AG08396 (cell line): ENCODE measurements at regions not wholly inside any gene's neighbourhood (a gene's known extent, or its start where the extent isn't known, plus 50 kb on each side); places are given as distances from the start of the nearest gene placed in this dataset.
A peak's percentile ranks its signal among the peaks of the same experiment; 100 is the strongest.

Experiments
- DNase-seq: peaks from one replicate; pipeline ENCODE4 v3.0.0; 2012; ENCODE audit warnings: low spot score, mixed read lengths

- no peak for DNase-seq
Observed at GRCh38 chr16:73151941-73152340, 104.0 kb upstream of the ZFHX3 start.

- no peak for DNase-seq
Observed at GRCh38 chr16:73151225-73151624, 103.3 kb upstream of the ZFHX3 start.

- no peak for DNase-seq
Observed at GRCh38 chr16:73150786-73151185, 102.9 kb upstream of the ZFHX3 start.

- no peak for DNase-seq
Observed at GRCh38 chr16:73149334-73149733, 101.4 kb upstream of the ZFHX3 start.

- no peak for DNase-seq
Observed at GRCh38 chr16:73147958-73148357, 100.0 kb upstream of the ZFHX3 start.

GRCh38 chr16:73145166-73145880 is 97.4 kb upstream of the ZFHX3 start:
- no peak for DNase-seq

GRCh38 chr16:73143576-73144422 is 95.9 kb upstream of the ZFHX3 start:
- no peak for DNase-seq

- DNase-seq = no peak
Observed at GRCh38 chr16:73143002-73143401, 95.1 kb upstream of the ZFHX3 start.

GRCh38 chr16:73142053-73142854 is 94.3 kb upstream of the ZFHX3 start:
- DNase-seq = no peak

GRCh38 chr16:73140929-73141328 is 93.0 kb upstream of the ZFHX3 start:
- no peak for DNase-seq

GRCh38 chr16:73131156-73131862 is 83.4 kb upstream of the ZFHX3 start:
- no peak for DNase-seq

- no peak for DNase-seq
Observed at GRCh38 chr16:73129455-73129854, 81.5 kb upstream of the ZFHX3 start.

GRCh38 chr16:73126525-73126853 is 78.6 kb upstream of the ZFHX3 start:
- DNase-seq = no peak

- DNase-seq = peak; percentile 58
Observed at GRCh38 chr16:73125850-73126524, 78.1 kb upstream of the ZFHX3 start.

GRCh38 chr16:73124665-73125375 is 76.9 kb upstream of the ZFHX3 start:
- no peak for DNase-seq

GRCh38 chr16:73124097-73124652 is 76.2 kb upstream of the ZFHX3 start:
- no peak for DNase-seq

- peak; percentile 36 for DNase-seq
Observed at GRCh38 chr16:73122604-73123391, 74.9 kb upstream of the ZFHX3 start.

- DNase-seq = no peak
Observed at GRCh38 chr16:73116576-73116975, 68.6 kb upstream of the ZFHX3 start.

- peak; percentile 23 for DNase-seq
Observed at GRCh38 chr16:73113336-73113735, 65.4 kb upstream of the ZFHX3 start.
